Thyroid gland (tissue), 4 donors: ENCODE measurements at regions not wholly inside any gene's neighbourhood (a gene's known extent, or its start where the extent isn't known, plus 50 kb on each side); places are given as distances from the start of the nearest gene placed in this dataset.

Experiments
- CTCF ChIP-seq, 6 experiments: fragments of 200-600 bp in 3 of 6; fragments of 450-650 bp in 3 of 6; sonication (generic) in 3 of 6; IDR thresholded peaks; one replicate each; pipeline ENCODE4 v1.5.1; 2016 to 2019; ENCODE audit warnings: antibody characterized with exemption in 6 of 6, mild to moderate bottlenecking in 2 of 6, inconsistent platforms in 1 of 6, moderate library complexity in 1 of 6
- POLR2A ChIP-seq, 2 donors: fragments of 450-650 bp; IDR thresholded peaks; one replicate each; pipeline ENCODE4 v1.6.1; 2017; ENCODE audit warnings: antibody characterized with exemption in 2 of 2, mild to moderate bottlenecking in 2 of 2, moderate library complexity in 1 of 2

- TF ChIP-seq POLR2A (IDR thresholded peaks at IDR 0.05) (no peak), CTCF (IDR thresholded peaks at IDR 0.05) (no peak)
These were observed 204.9 kb downstream of the TMX1 start for GRCh38 chr14:51445001-51445390.
